D721Med (cell line): ENCODE measurements at regions not wholly inside any gene's neighbourhood (a gene's known extent, or its start where the extent isn't known, plus 50 kb on each side); places are given as distances from the start of the nearest gene placed in this dataset.
A peak's percentile ranks its signal among the peaks of the same experiment; 100 is the strongest.
"Not testable (repeated sequence)": the region's sequence is repeated elsewhere in the genome, so short reads cannot be mapped to it uniquely, and the experiment has no call there.

Experiments used
- DNase-seq: peaks from one replicate; pipeline ENCODE4 v3.0.0; 2011; ENCODE audit warnings: low spot score; ENCODE audit not compliant: insufficient read length
- FAIRE-seq: peaks from 2 replicates; lab custom pipeline; 2011; peaks lifted over from hg19 to GRCh38; lab: Jason Lieb, UNC
- TF ChIP-seq, protein P1 (sequence below): IDR thresholded peaks from 2 replicates; pipeline ENCODE4 v1.5.1; 2012; ENCODE audit warnings: mild to moderate bottlenecking, control low read depth; ENCODE audit not compliant: insufficient read depth; ENCODE audit errors: missing control alignments

- FAIRE-seq (no peak), DNase-seq (no peak)
Observed at GRCh38 chr13:72562686-72563085, 164.7 kb downstream of the MZT1 start.

GRCh38 chr13:72561791-72562190 lies 165.6 kb downstream of the MZT1 start:
- FAIRE-seq (no peak), DNase-seq (no peak)
- TF ChIP-seq, protein P1, sequence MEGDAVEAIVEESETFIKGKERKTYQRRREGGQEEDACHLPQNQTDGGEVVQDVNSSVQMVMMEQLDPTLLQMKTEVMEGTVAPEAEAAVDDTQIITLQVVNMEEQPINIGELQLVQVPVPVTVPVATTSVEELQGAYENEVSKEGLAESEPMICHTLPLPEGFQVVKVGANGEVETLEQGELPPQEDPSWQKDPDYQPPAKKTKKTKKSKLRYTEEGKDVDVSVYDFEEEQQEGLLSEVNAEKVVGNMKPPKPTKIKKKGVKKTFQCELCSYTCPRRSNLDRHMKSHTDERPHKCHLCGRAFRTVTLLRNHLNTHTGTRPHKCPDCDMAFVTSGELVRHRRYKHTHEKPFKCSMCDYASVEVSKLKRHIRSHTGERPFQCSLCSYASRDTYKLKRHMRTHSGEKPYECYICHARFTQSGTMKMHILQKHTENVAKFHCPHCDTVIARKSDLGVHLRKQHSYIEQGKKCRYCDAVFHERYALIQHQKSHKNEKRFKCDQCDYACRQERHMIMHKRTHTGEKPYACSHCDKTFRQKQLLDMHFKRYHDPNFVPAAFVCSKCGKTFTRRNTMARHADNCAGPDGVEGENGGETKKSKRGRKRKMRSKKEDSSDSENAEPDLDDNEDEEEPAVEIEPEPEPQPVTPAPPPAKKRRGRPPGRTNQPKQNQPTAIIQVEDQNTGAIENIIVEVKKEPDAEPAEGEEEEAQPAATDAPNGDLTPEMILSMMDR: no peak

More at GRCh38 chr13:72562686-72563085, 164.7 kb downstream of the MZT1 start:
- TF ChIP-seq, protein P1: no peak

GRCh38 chr13:72559716-72560115 lies 167.7 kb downstream of the MZT1 start:
- TF ChIP-seq, protein P1: no peak
- DNase-seq (no peak), FAIRE-seq (peak; percentile 25)

DNA sequence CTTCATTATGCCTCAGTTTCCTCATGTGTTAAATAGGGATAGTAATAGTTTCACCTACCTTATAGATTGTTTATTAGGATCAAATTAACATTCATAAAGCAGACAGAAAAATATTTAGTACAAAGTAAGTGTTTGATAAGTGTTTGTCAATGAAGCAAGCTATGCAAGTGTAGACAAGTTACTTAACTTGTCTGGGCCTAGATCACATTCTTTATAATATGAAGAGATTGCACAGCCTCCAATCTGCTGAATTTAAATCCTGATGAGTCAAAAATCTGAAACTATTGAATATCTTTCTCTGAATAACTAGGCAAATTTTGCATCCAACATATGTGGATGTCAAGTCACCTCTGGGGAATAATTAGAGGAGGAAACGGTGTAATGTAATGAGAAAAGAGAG lies 170.5 kb downstream of the MZT1 start:
- FAIRE-seq (no peak), DNase-seq (no peak)
- TF ChIP-seq, protein P1: no peak

- TF ChIP-seq, protein P1: no peak
- FAIRE-seq: no peak
- no peak for DNase-seq
Observed at GRCh38 chr13:72555601-72556000, 171.8 kb downstream of the MZT1 start.

DNA sequence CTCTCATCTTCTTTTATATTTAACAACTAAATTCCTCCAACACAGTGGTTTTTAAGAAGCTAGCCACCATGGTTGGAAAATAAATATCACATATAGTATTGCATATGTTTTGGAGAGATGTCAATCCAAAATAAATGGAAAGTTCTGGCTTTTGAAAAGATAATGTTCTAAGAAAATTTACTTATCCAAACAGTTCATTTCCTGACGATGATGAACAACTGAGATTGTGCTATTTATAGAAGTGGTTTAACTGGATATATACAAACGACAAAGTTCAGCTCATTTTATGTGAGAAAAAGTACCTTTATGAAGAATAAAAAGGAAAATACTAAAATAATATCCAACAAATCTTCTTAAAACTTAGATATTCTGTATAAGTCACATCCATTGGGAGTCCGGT lies 174.7 kb downstream of the MZT1 start:
- TF ChIP-seq, protein P1: no peak
- FAIRE-seq: no peak
- no peak for DNase-seq

- FAIRE-seq, DNase-seq: not testable (repeated sequence)
Observed at GRCh38 chr13:72545895-72546294, 181.5 kb downstream of the MZT1 start.
